ENCODE measurements at regions not wholly inside any gene's neighbourhood (a gene's known extent, or its start where the extent isn't known, plus 50 kb on each side); places are given as distances from the start of the nearest gene placed in this dataset.

DNA sequence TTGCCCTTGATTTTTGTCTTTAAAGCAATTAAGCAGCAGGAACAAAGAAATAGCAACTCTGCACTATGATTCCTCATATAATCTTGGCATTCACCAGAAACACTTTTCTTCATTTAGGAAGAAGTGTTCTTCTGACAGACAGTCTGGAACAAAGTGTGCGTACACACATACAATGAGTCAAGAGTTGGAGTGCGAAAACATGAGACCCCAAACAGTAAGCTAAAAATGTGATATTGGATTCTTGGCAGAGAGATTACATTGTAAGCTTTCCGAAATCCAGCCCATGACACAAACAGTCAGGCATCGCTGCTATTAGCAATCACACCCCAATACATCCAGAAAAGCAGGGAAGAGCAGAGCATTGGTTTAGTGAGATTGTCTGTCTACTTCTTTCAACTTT is 306.7 kb upstream of the TBC1D5 start:
- no peak for TF ChIP-seq SPI1 (IDR thresholded peaks at IDR 0.05; ENCODE audit: low read depth, low read length)
- no peak for TF ChIP-seq PAX5 (IDR thresholded peaks at IDR 0.05; ENCODE audit: insufficient read depth, low read length, severe bottlenecking)
- no peak for TF ChIP-seq TAF1 (IDR thresholded peaks at IDR 0.05; ENCODE audit: low read depth, low read length)
- no peak for TF ChIP-seq POLR2AphosphoS5 (IDR thresholded peaks at IDR 0.05; ENCODE audit: low read depth, low read length)
- TF ChIP-seq POU2F2 (IDR thresholded peaks at IDR 0.05; ENCODE audit: low read depth, low read length) = no peak
- TF ChIP-seq POLR2A (IDR thresholded peaks at IDR 0.05; ENCODE audit: low read depth, low read length) = no peak
- DNase-seq (ENCODE audit: insufficient read length, low spot score) (no peak), FAIRE-seq (no peak)

GRCh38 chr3:18047052-18047451 is 304.6 kb upstream of the TBC1D5 start:
- no peak for TF ChIP-seq TAF1 (IDR thresholded peaks at IDR 0.05; ENCODE audit: low read depth, low read length)
- no peak for DNase-seq (ENCODE audit: insufficient read length, low spot score)
- no peak for FAIRE-seq

DNA sequence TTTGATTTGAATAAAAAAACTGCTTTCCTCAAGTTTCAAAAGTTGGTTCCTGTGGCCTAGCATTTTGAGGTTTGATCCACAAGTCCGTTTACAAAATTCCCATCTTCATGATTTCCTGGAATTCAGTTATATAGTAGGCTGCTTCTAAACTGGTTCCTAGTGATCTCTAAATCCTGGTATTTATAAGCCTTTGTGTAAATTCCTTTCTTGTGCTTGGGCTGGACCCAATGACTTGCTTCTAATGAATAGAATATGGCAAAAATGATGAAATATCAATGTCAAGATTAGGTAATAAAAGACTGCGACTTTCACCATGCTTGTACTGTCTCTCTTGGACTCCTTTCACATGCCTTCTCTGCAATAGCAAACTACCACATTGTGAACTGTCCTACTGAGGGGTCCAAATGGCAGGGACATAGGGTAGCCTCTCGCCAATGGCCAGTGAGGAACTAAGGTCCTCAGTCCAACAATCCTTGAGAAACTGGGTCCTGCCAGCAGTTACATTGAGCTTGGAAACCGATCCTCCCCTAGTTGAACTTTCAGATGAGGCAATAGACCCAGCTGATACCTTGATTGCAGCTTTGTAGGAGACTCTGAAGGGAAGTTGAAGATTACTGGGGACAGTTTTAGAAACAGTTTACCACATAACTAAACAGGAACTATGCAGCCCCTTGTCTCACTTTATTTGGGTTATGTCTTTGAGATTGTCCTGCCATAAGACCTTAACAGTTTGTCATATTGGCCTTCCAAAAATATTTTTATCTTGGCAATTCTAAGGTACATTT is 303.9 kb upstream of the TBC1D5 start:
- FAIRE-seq = no peak
- TF ChIP-seq POLR2A (IDR thresholded peaks at IDR 0.05; ENCODE audit: low read depth, low read length) = no peak
- no peak for TF ChIP-seq TAF1 (IDR thresholded peaks at IDR 0.05; ENCODE audit: low read depth, low read length)
- no peak for TF ChIP-seq SPI1 (IDR thresholded peaks at IDR 0.05; ENCODE audit: low read depth, low read length)
- no peak for TF ChIP-seq PAX5 (IDR thresholded peaks at IDR 0.05; ENCODE audit: insufficient read depth, low read length, severe bottlenecking)
- TF ChIP-seq POLR2AphosphoS5 (IDR thresholded peaks at IDR 0.05; ENCODE audit: low read depth, low read length) = no peak
- TF ChIP-seq POU2F2 (IDR thresholded peaks at IDR 0.05; ENCODE audit: low read depth, low read length) = no peak
- no peak for DNase-seq (ENCODE audit: insufficient read length, low spot score)

- FAIRE-seq (no peak), DNase-seq (ENCODE audit: insufficient read length, low spot score) (no peak)
- no peak for TF ChIP-seq TAF1 (IDR thresholded peaks at IDR 0.05; ENCODE audit: low read depth, low read length)
- no peak for TF ChIP-seq POU2F2 (IDR thresholded peaks at IDR 0.05; ENCODE audit: low read depth, low read length)
- no peak for TF ChIP-seq SPI1 (IDR thresholded peaks at IDR 0.05; ENCODE audit: low read depth, low read length)
- no peak for TF ChIP-seq POLR2AphosphoS5 (IDR thresholded peaks at IDR 0.05; ENCODE audit: low read depth, low read length)
- TF ChIP-seq PAX5 (IDR thresholded peaks at IDR 0.05; ENCODE audit: insufficient read depth, low read length, severe bottlenecking) = no peak
- no peak for TF ChIP-seq POLR2A (IDR thresholded peaks at IDR 0.05; ENCODE audit: low read depth, low read length)
Observed at GRCh38 chr3:18044971-18045880, 302.8 kb upstream of the TBC1D5 start.

- DNase-seq (ENCODE audit: insufficient read length, low spot score) (no peak), FAIRE-seq (no peak)
- TF ChIP-seq POLR2AphosphoS5 (IDR thresholded peaks at IDR 0.05; ENCODE audit: low read depth, low read length) (no peak), TAF1 (IDR thresholded peaks at IDR 0.05; ENCODE audit: low read depth, low read length) (no peak), POLR2A (IDR thresholded peaks at IDR 0.05; ENCODE audit: low read depth, low read length) (no peak)
Observed at GRCh38 chr3:18044191-18044590, 301.8 kb upstream of the TBC1D5 start.

- FAIRE-seq (no peak), DNase-seq (ENCODE audit: insufficient read length, low spot score) (no peak)
- no peak for TF ChIP-seq SPI1 (IDR thresholded peaks at IDR 0.05; ENCODE audit: low read depth, low read length)
- TF ChIP-seq POLR2A (IDR thresholded peaks at IDR 0.05; ENCODE audit: low read depth, low read length) = no peak
- TF ChIP-seq PAX5 (IDR thresholded peaks at IDR 0.05; ENCODE audit: insufficient read depth, low read length, severe bottlenecking) = no peak
- no peak for TF ChIP-seq TAF1 (IDR thresholded peaks at IDR 0.05; ENCODE audit: low read depth, low read length)
- no peak for TF ChIP-seq POLR2AphosphoS5 (IDR thresholded peaks at IDR 0.05; ENCODE audit: low read depth, low read length)
- no peak for TF ChIP-seq POU2F2 (IDR thresholded peaks at IDR 0.05; ENCODE audit: low read depth, low read length)
Observed at GRCh38 chr3:18036450-18036815, 294.0 kb upstream of the TBC1D5 start.

DNA sequence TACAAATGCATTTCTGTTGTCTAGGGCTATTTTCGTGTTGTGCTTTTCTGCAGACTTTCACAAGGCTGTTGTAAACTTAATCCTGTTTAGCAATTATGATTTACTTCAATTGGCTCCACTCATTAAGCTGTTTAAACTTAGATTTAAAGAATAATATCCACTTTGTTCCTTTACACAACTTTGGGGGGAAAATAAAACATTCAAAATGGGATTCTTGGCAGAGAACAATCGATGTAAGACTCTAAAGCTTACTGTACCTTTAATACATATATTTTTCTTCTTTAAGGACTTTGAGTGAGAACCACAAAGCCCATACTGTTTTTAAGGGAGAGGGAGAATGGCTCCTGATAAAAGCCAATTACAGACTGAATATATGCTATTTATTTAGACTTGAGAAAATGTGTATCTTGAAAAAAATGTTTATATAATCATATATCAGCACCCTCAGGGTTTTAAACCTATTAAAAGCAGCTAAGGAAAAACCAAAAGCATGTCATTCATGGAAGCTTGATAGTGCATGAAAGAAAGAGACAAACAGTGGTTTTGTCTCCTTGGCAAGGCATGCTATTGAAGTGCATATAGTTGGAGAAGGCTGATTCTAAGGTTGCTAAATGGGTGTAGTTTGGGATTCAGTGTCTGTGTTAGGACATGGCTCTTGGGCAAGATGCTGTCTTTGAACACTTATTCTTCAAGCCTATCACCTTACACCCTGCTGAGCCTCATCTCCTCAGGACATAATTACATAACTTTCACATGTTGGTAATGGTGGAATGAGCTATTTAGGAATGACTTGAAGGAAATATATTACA is 293.4 kb upstream of the TBC1D5 start:
- FAIRE-seq = no peak
- TF ChIP-seq SPI1 (IDR thresholded peaks at IDR 0.05; ENCODE audit: low read depth, low read length) = no peak
- no peak for TF ChIP-seq POLR2A (IDR thresholded peaks at IDR 0.05; ENCODE audit: low read depth, low read length)
- no peak for TF ChIP-seq POU2F2 (IDR thresholded peaks at IDR 0.05; ENCODE audit: low read depth, low read length)
- no peak for TF ChIP-seq POLR2AphosphoS5 (IDR thresholded peaks at IDR 0.05; ENCODE audit: low read depth, low read length)
- no peak for TF ChIP-seq PAX5 (IDR thresholded peaks at IDR 0.05; ENCODE audit: insufficient read depth, low read length, severe bottlenecking)
- no peak for TF ChIP-seq TAF1 (IDR thresholded peaks at IDR 0.05; ENCODE audit: low read depth, low read length)
- DNase-seq (ENCODE audit: insufficient read length, low spot score) = no peak

GRCh38 chr3:18033581-18034108 is 291.2 kb upstream of the TBC1D5 start:
- FAIRE-seq (no peak), DNase-seq (ENCODE audit: insufficient read length, low spot score) (no peak)
- TF ChIP-seq PAX5 (IDR thresholded peaks at IDR 0.05; ENCODE audit: insufficient read depth, low read length, severe bottlenecking) (no peak), POLR2AphosphoS5 (IDR thresholded peaks at IDR 0.05; ENCODE audit: low read depth, low read length) (no peak), POLR2A (IDR thresholded peaks at IDR 0.05; ENCODE audit: low read depth, low read length) (no peak), SPI1 (IDR thresholded peaks at IDR 0.05; ENCODE audit: low read depth, low read length) (no peak), POU2F2 (IDR thresholded peaks at IDR 0.05; ENCODE audit: low read depth, low read length) (no peak), TAF1 (IDR thresholded peaks at IDR 0.05; ENCODE audit: low read depth, low read length) (no peak)

- DNase-seq (ENCODE audit: insufficient read length, low spot score) = no peak
- FAIRE-seq = no peak
- no peak for TF ChIP-seq POU2F2 (IDR thresholded peaks at IDR 0.05; ENCODE audit: low read depth, low read length)
- TF ChIP-seq PAX5 (IDR thresholded peaks at IDR 0.05; ENCODE audit: insufficient read depth, low read length, severe bottlenecking) = no peak
- TF ChIP-seq TAF1 (IDR thresholded peaks at IDR 0.05; ENCODE audit: low read depth, low read length) = no peak
- no peak for TF ChIP-seq POLR2AphosphoS5 (IDR thresholded peaks at IDR 0.05; ENCODE audit: low read depth, low read length)
- TF ChIP-seq POLR2A (IDR thresholded peaks at IDR 0.05; ENCODE audit: low read depth, low read length) = no peak
- TF ChIP-seq SPI1 (IDR thresholded peaks at IDR 0.05; ENCODE audit: low read depth, low read length) = no peak
Observed at GRCh38 chr3:18030371-18030870, 288.0 kb upstream of the TBC1D5 start.

Measured in GM12891 (cell line).